Inferior parietal cortex (tissue), 1 donor: ENCODE measurements at regions not wholly inside any gene's neighbourhood (a gene's known extent, or its start where the extent isn't known, plus 50 kb on each side); places are given as distances from the start of the nearest gene placed in this dataset.
"Not testable (repeated sequence)": the region's sequence is repeated elsewhere in the genome, so short reads cannot be mapped to it uniquely, and the experiment has no call there.

Source experiments
- DNase-seq: peaks from one replicate; pipeline ENCODE4 v3.0.0-alpha.2; 2016; ENCODE audit errors: extremely low spot score

GRCh38 chr17:68141050-68141449 lies 105.5 kb downstream of the KPNA2 start:
- DNase-seq, result no peak

GRCh38 chr17:68142595-68142994 lies 105.2 kb upstream of the AMZ2 start:
- DNase-seq, result no peak

GRCh38 chr17:68143425-68143824 lies 104.4 kb upstream of the AMZ2 start:
- DNase-seq, result no peak

GRCh38 chr17:68145088-68145487 lies 102.8 kb upstream of the AMZ2 start:
- no peak for DNase-seq

- no peak for DNase-seq
These were observed 98.9 kb upstream of the AMZ2 start for GRCh38 chr17:68148936-68149335.

- DNase-seq, result no peak
These were observed 95.7 kb upstream of the AMZ2 start for GRCh38 chr17:68152161-68152571.

GRCh38 chr17:68155692-68156091 lies 92.2 kb upstream of the AMZ2 start:
- no peak for DNase-seq

- no peak for DNase-seq
These were observed 86.0 kb upstream of the AMZ2 start for GRCh38 chr17:68161644-68162428.

- not testable (repeated sequence) for DNase-seq
These were observed 79.3 kb upstream of the AMZ2 start for GRCh38 chr17:68168273-68169164.

GRCh38 chr17:68169165-68169821 lies 78.5 kb upstream of the AMZ2 start:
- not testable (repeated sequence) for DNase-seq

GRCh38 chr17:68169840-68170239 lies 78.0 kb upstream of the AMZ2 start:
- no peak for DNase-seq

GRCh38 chr17:68170246-68170645 lies 77.6 kb upstream of the AMZ2 start:
- no peak for DNase-seq

GRCh38 chr17:68172461-68172954 lies 75.3 kb upstream of the AMZ2 start:
- peak; percentile 81 for DNase-seq

GRCh38 chr17:68175416-68175815 lies 72.4 kb upstream of the AMZ2 start:
- no peak for DNase-seq

- DNase-seq, result no peak
These were observed 71.9 kb upstream of the AMZ2 start for GRCh38 chr17:68175905-68176304.

- DNase-seq, result no peak
These were observed 71.1 kb upstream of the AMZ2 start for GRCh38 chr17:68176718-68177117.

- no peak for DNase-seq
These were observed 69.0 kb upstream of the AMZ2 start for GRCh38 chr17:68178831-68179230.

- DNase-seq, result no peak
These were observed 68.5 kb upstream of the AMZ2 start for GRCh38 chr17:68179236-68179925.

GRCh38 chr17:68179926-68180285 lies 67.9 kb upstream of the AMZ2 start:
- no peak for DNase-seq

GRCh38 chr17:68182011-68182306 lies 65.9 kb upstream of the AMZ2 start:
- DNase-seq, result no peak

- no peak for DNase-seq
These were observed 64.8 kb upstream of the AMZ2 start for GRCh38 chr17:68182940-68183551.
